ENCODE measurements at regions not wholly inside any gene's neighbourhood (a gene's known extent, or its start where the extent isn't known, plus 50 kb on each side); places are given as distances from the start of the nearest gene placed in this dataset.
"Not testable (repeated sequence)": the region's sequence is repeated elsewhere in the genome, so short reads cannot be mapped to it uniquely, and the experiment has no call there.

DNA sequence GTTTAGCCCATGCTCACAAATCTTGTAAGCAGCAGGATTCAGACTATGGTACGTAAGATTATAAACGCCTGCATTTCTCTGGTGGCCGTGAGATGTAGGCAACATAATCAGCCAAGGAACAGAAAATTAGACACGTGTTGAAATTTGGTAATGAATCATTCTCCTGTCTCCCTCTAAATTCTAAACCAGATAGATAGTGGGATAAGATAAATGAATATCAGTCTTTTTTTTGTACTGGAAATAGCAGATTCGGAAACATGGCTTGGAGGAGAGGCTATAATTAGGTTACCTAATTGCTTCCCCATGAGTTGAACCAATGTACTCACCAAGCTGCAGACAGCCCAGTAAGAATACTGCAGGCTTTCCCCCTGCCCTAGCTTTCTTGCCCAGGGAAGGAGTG lies 172.3 kb downstream of the TGFB2 start:
- Histone ChIP-seq H3K9ac (ENCODE audit: insufficient read depth, low read length, poor library complexity, severe bottlenecking) (no peak overlapping the region), H3K27me3 (ENCODE audit: control insufficient read depth in 2 of 2, insufficient read depth in 2 of 2, low read length in 2 of 2) (no peaks in the 10 kb centered on the region), H3K79me2 (ENCODE audit: insufficient read depth, low read length) (no peaks in the 10 kb centered on the region), H3K36me3 (replicated peaks in 1 of 2; ENCODE audit: control insufficient read depth in 1 of 2, insufficient read depth in 2 of 2, low read length in 2 of 2) (no peaks in the 10 kb centered on the region), H3K4me1 (ENCODE audit: control insufficient read depth in 1 of 2, insufficient read depth in 2 of 2, low read length in 2 of 2) (peaks cover 6 to 8% of the 10 kb centered on the region in 2 donors), H2AFZ (ENCODE audit: insufficient read depth, low read depth, low read length, poor library complexity, severe bottlenecking) (no peak overlapping the region), H3K9me3 (replicated peaks in 1 of 2; ENCODE audit: control insufficient read depth in 1 of 2, insufficient read depth in 1 of 2, low read length in 2 of 2) (no peaks in the 10 kb centered on the region), H4K20me1 (ENCODE audit: insufficient read depth, low read length) (no peaks in the 10 kb centered on the region), H3K4me3 (replicated peaks in 1 of 3; ENCODE audit: low read depth in 2 of 3, low read length in 3 of 3) (no peak overlapping the region), H3K27ac (ENCODE audit: low read depth in 1 of 2, low read length in 2 of 2) (no peak overlapping the region), H3K4me2 (replicated peaks; ENCODE audit: extremely low read depth, low read length, poor library complexity, severe bottlenecking) (no peak overlapping the region)
- Mint-ChIP-seq H3K36me3 (no peaks in the 10 kb centered on the region), H3K4me1 (peaks cover 8% of the 10 kb centered on the region), H3K27ac (no peak overlapping the region), H3K27me3 (ENCODE audit: low read depth in 3 of 3) (peaks cover 3 to 21% (median 14%) of the 10 kb centered on the region in 3 donors), H3K9me3 (peaks cover 0 to 3% (median 0%) of the 10 kb centered on the region in 7 donors), H3K4me3 (no peak overlapping the region)
- intact Hi-C loops (cut with micrococcal nuclease) = no loop called here
- TF ChIP-seq, protein P1, sequence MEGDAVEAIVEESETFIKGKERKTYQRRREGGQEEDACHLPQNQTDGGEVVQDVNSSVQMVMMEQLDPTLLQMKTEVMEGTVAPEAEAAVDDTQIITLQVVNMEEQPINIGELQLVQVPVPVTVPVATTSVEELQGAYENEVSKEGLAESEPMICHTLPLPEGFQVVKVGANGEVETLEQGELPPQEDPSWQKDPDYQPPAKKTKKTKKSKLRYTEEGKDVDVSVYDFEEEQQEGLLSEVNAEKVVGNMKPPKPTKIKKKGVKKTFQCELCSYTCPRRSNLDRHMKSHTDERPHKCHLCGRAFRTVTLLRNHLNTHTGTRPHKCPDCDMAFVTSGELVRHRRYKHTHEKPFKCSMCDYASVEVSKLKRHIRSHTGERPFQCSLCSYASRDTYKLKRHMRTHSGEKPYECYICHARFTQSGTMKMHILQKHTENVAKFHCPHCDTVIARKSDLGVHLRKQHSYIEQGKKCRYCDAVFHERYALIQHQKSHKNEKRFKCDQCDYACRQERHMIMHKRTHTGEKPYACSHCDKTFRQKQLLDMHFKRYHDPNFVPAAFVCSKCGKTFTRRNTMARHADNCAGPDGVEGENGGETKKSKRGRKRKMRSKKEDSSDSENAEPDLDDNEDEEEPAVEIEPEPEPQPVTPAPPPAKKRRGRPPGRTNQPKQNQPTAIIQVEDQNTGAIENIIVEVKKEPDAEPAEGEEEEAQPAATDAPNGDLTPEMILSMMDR (IDR thresholded peaks at IDR 0.05) = no peak
- no CpG with 5 or more reads among the region's 5 CpGs for WGBS (ENCODE audit: insufficient coverage)
- DNase-seq = no peak

DNA sequence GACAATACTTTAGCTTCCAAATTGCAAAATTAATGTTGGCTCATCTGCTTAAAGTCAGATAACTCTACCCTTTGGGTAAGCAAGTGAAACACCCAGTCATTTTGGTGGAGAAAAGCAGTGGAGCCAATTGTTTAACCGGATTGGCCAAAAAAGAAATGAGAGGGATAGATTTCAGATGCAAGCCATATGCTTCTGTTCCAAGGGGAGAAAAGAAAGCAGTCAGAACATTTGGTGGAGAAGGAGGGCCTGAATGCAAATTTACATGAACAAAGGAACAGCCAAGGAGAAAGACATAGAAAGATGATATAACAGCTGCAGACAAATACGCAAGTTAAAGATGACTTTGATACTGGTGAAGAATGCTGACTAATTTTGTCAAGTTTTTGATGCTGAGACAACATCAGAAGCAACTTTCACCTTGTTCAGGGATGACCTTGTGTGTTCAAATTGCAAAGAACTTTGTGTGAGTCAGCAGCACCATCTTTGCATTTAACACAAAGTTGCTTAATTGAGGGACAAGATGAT lies 173.1 kb downstream of the TGFB2 start:
- no peak overlapping the region for H3K9ac ChIP-seq (ENCODE audit: insufficient read depth, low read length, poor library complexity, severe bottlenecking)
- no peaks in the 10 kb centered on the region for H3K9me3 ChIP-seq (replicated peaks in 1 of 2; ENCODE audit: control insufficient read depth in 1 of 2, insufficient read depth in 1 of 2, low read length in 2 of 2)
- H3K4me3 ChIP-seq (replicated peaks in 1 of 3; ENCODE audit: low read depth in 2 of 3, low read length in 3 of 3) = no peak overlapping the region
- TF ChIP-seq, protein P1 (IDR thresholded peaks at IDR 0.05) = no peak
- H3K4me3 Mint-ChIP-seq = no peak overlapping the region
- no peaks in the 10 kb centered on the region for H3K9me3 Mint-ChIP-seq
- H3K27me3 ChIP-seq (ENCODE audit: control insufficient read depth in 2 of 2, insufficient read depth in 2 of 2, low read length in 2 of 2) = no peaks in the 10 kb centered on the region
- no peak overlapping the region for H3K27ac ChIP-seq (ENCODE audit: low read depth in 1 of 2, low read length in 2 of 2)
- WGBS (ENCODE audit: insufficient coverage) = 96% methylated on average over 2 of the region's 2 CpGs
- peaks cover 8% of the 10 kb centered on the region for H3K4me1 Mint-ChIP-seq
- no peaks in the 10 kb centered on the region for H3K36me3 ChIP-seq (replicated peaks in 1 of 2; ENCODE audit: control insufficient read depth in 1 of 2, insufficient read depth in 2 of 2, low read length in 2 of 2)
- peaks cover 6 to 8% of the 10 kb centered on the region in 2 donors for H3K4me1 ChIP-seq (ENCODE audit: control insufficient read depth in 1 of 2, insufficient read depth in 2 of 2, low read length in 2 of 2)
- H3K27ac Mint-ChIP-seq = no peak overlapping the region
- H3K36me3 Mint-ChIP-seq = no peaks in the 10 kb centered on the region
- H4K20me1 ChIP-seq (ENCODE audit: insufficient read depth, low read length) = no peaks in the 10 kb centered on the region
- peaks cover 3 to 15% (median 9%) of the 10 kb centered on the region in 3 donors for H3K27me3 Mint-ChIP-seq (ENCODE audit: low read depth in 3 of 3)
- intact Hi-C loops (cut with micrococcal nuclease) = no loop called here
- no peaks in the 10 kb centered on the region for H3K79me2 ChIP-seq (ENCODE audit: insufficient read depth, low read length)
- H2AFZ ChIP-seq (ENCODE audit: insufficient read depth, low read depth, low read length, poor library complexity, severe bottlenecking) = no peak overlapping the region
- H3K4me2 ChIP-seq (replicated peaks; ENCODE audit: extremely low read depth, low read length, poor library complexity, severe bottlenecking) = no peak overlapping the region
- DNase-seq = no peak

DNA sequence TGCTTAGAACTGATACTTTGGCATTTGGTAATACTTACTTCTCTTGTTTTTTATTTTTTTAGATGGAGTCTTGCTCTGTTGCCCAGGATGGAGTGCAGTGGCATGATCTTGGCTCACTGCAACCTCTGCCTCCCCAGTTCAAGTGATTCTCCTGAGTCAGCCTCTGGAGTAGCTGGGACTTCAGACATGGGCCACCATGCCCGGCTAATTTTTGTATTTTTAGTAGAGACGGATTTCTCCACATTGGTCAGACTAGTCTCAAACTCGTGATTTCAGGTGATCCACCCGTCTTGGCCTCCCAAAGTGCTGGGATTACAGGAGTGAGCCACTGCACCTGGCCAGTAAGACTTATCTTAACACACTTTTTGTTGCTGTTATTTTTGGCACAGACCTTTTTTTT lies 175.5 kb downstream of the TGFB2 start:
- not testable (repeated sequence) for H3K9me3 Mint-ChIP-seq; H3K4me3 ChIP-seq (replicated peaks in 1 of 3; ENCODE audit: low read depth in 2 of 3, low read length in 3 of 3); H3K9ac ChIP-seq (ENCODE audit: insufficient read depth, low read length, poor library complexity, severe bottlenecking); H4K20me1 ChIP-seq (ENCODE audit: insufficient read depth, low read length); H3K4me2 ChIP-seq (replicated peaks; ENCODE audit: extremely low read depth, low read length, poor library complexity, severe bottlenecking); H3K27me3 ChIP-seq (ENCODE audit: control insufficient read depth in 2 of 2, insufficient read depth in 2 of 2, low read length in 2 of 2); H3K36me3 ChIP-seq (replicated peaks in 1 of 2; ENCODE audit: control insufficient read depth in 1 of 2, insufficient read depth in 2 of 2, low read length in 2 of 2); DNase-seq; H3K36me3 Mint-ChIP-seq; H3K9me3 ChIP-seq (replicated peaks in 1 of 2; ENCODE audit: control insufficient read depth in 1 of 2, insufficient read depth in 1 of 2, low read length in 2 of 2); H3K79me2 ChIP-seq (ENCODE audit: insufficient read depth, low read length); H3K4me3 Mint-ChIP-seq; H3K27ac Mint-ChIP-seq; H3K27ac ChIP-seq (ENCODE audit: low read depth in 1 of 2, low read length in 2 of 2)
- peak overlapping the region; percentile 0 for H2AFZ ChIP-seq (ENCODE audit: insufficient read depth, low read depth, low read length, poor library complexity, severe bottlenecking)
- peaks cover 14% of the 10 kb centered on the region for H3K4me1 Mint-ChIP-seq
- intact Hi-C loops (cut with micrococcal nuclease) = loop anchor here (5.0 kb wide), 2 partner anchors 173 to 183 kb away; partner anchors contain the start of gene TGFB2 (in 1 of the 2)
- peaks cover 8 to 12% of the 10 kb centered on the region in 2 donors for H3K4me1 ChIP-seq (ENCODE audit: control insufficient read depth in 1 of 2, insufficient read depth in 2 of 2, low read length in 2 of 2)
- peaks cover 0 to 11% (median 11%) of the 10 kb centered on the region in 3 donors for H3K27me3 Mint-ChIP-seq (ENCODE audit: low read depth in 3 of 3)
- WGBS (ENCODE audit: insufficient coverage) = 100% methylated on average over 3 of the region's 4 CpGs
